CD4-positive, alpha-beta T cell treated with Interleukin-17A for 4 hours (primary cell): ENCODE measurements at regions not wholly inside any gene's neighbourhood (a gene's known extent, or its start where the extent isn't known, plus 50 kb on each side); places are given as distances from the start of the nearest gene placed in this dataset.

ENCODE experiments used
- DNase-seq: peaks from one replicate; pipeline ENCODE4 v3.0.0-alpha.2; 2020; ENCODE audit warnings: mixed read lengths

DNA sequence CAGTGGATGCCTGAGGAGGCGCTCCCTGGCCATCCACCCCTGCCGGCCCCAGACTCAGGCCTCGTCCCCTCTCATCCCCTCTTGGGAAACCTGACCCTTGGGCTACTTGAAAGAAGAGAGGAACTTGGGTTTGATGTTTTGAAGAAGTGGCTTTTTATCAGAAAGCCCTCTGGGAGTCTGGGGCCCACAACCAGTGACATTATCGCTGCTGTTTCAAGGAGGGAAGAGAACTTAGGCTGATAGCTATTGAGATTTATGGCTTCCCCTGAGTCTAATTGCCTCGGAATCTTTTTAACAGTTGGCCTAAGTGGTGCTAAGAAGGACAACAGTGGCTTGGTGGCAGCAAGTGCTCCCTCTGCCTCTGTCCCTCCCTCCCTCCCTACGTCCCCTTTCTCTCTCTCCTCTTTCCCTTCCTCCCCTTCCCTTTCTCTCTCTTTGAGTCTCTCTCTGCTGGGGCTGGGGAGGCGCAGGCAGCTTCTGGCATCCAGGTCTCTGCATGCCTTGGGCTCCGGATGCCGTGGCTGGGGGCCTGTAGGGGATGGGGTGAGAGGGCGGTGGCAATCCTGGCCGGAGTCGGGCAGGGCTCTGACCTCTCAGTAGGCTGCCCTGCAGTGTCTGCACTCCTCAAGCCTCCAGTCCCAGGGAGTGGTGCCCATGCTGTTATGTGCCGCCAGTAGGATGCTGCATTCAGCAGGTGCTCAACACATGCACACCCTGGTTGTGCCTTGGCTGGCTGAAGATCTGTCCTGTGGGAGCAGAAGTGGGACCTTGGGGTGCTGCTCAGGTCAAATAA lies 49.6 kb upstream of the RXRA start:
- no peak for DNase-seq
